A549 (cell line): ENCODE measurements at regions not wholly inside any gene's neighbourhood (a gene's known extent, or its start where the extent isn't known, plus 50 kb on each side); places are given as distances from the start of the nearest gene placed in this dataset.

Experiments
- ATAC-seq, 2 experiments: fragments of 200-7000 bp in 1 of 2; fragments of >200 bp in 1 of 2; cut with Nextera tagmentation in 1 of 2; cut with Tn5 transposase in 1 of 2; 3 replicates each; pipeline versions ENCODE4 v1.8.0 to v1.9.1; 2018 to 2020; ENCODE audit warnings: mild to moderate bottlenecking in 1 of 2, moderate library complexity in 1 of 2
- CTCF ChIA-PET: fragments of 300-600 bp; sonication (Branson Sonifier 250); formaldehyde crosslinking; extraction: SDS; loops from one replicate; lab custom pipeline; 2021; ENCODE audit warnings: antibody characterized with exemption, inconsistent platforms; lab: Yijun Ruan, JAX
- POLR2A ChIA-PET: fragments of 350-600 bp; formaldehyde crosslinking; extraction: SDS; loops from one replicate; lab custom pipeline; 2021; ENCODE audit warnings: antibody characterized with exemption, inconsistent platforms; lab: Yijun Ruan, JAX
- DNase-seq, 2 experiments: peaks; one replicate each; pipeline versions ENCODE4 v3.0.0 to v3.0.0-alpha.2; 2011 to 2016; ENCODE audit warnings: low read depth in 1 of 2, low spot score in 1 of 2
- FAIRE-seq: peaks from 2 replicates; lab custom pipeline; 2011; peaks lifted over from hg19 to GRCh38; lab: Jason Lieb, UNC
- H3K27ac ChIP-seq, 2 experiments: fragments of >200 bp; sonication (Bioruptor Twin); formaldehyde crosslinking; 3 replicates each; pipeline ENCODE4 v1.5.1; 2016 to 2017
- H3K4me1 ChIP-seq: fragments of >200 bp; sonication (Bioruptor Twin); formaldehyde crosslinking; 3 replicates; pipeline ENCODE4 v1.6.1; 2016
- H3K4me2 ChIP-seq: fragments of >200 bp; sonication (Bioruptor Twin); formaldehyde crosslinking; 3 replicates; pipeline ENCODE4 v1.6.1; 2016
- H3K4me3 ChIP-seq: fragments of >200 bp; sonication (Bioruptor Twin); formaldehyde crosslinking; 3 replicates; pipeline ENCODE4 v1.5.1; 2016
- H3K9me3 ChIP-seq: fragments of >200 bp; sonication (Bioruptor Twin); formaldehyde crosslinking; 3 replicates; pipeline ENCODE4 v1.6.1; 2016
- BHLHE40 ChIP-seq: IDR thresholded peaks from 2 replicates; pipeline ENCODE4 v1.6.1; 2012; ENCODE audit warnings: low read depth, low read length, inconsistent platforms
- CBX2 ChIP-seq: fragments of 200-600 bp; sonication (generic); IDR thresholded peaks from 2 replicates; pipeline ENCODE4 v1.6.1; 2016; ENCODE audit warnings: low read depth, mild to moderate bottlenecking, borderline replicate concordance
- CHD4 ChIP-seq: fragments of 200-600 bp; sonication (generic); IDR thresholded peaks from 2 replicates; pipeline ENCODE4 v1.6.1; 2016; ENCODE audit warnings: antibody characterized with exemption, mild to moderate bottlenecking, borderline replicate concordance
- EHF ChIP-seq: fragments of 250-450 bp; sonication (Bioruptor Pico); IDR thresholded peaks from 2 replicates; pipeline ENCODE4 v1.5.0; 2020; ENCODE audit warnings: mild to moderate bottlenecking
- ESRRA ChIP-seq: fragments of 150-350 bp; IDR thresholded peaks from 2 replicates; pipeline ENCODE4 v1.6.1; 2014; ENCODE audit warnings: mild to moderate bottlenecking, low read length, borderline replicate concordance
- FOSB ChIP-seq: fragments of 250-450 bp; sonication (Bioruptor Pico); IDR thresholded peaks from 2 replicates; pipeline ENCODE4 v1.5.0; 2020; ENCODE audit warnings: mild to moderate bottlenecking, moderate library complexity
- FOSL2 ChIP-seq, 2 experiments: fragments of 450-650 bp in 1 of 2; fragments of >200 bp in 1 of 2; sonication (Bioruptor Twin) in 1 of 2; formaldehyde crosslinking; IDR thresholded peaks; 2 replicates each; pipeline versions ENCODE4 v1.5.0 to v1.6.1; 2016 to 2020; ENCODE audit warnings: mild to moderate bottlenecking in 1 of 2, moderate library complexity in 1 of 2
- GATA3 ChIP-seq: IDR thresholded peaks from 2 replicates; pipeline ENCODE4 v1.6.1; 2012; ENCODE audit warnings: borderline replicate concordance
- JUN ChIP-seq, 2 experiments: fragments of >200 bp; sonication (Bioruptor Twin); formaldehyde crosslinking; IDR thresholded peaks; 2 replicates in 1 of 2; 3 replicates in 1 of 2; pipeline ENCODE4 v1.6.1; 2016 to 2017
- KDM5A ChIP-seq: fragments of 200-600 bp; sonication (generic); IDR thresholded peaks from 2 replicates; pipeline ENCODE4 v1.6.1; 2016; ENCODE audit warnings: antibody characterized with exemption, mild to moderate bottlenecking
- NPAS2 ChIP-seq: fragments of 250-450 bp; sonication (Bioruptor Pico); IDR thresholded peaks from 2 replicates; pipeline ENCODE4 v1.8.0; 2022; ENCODE audit warnings: mild to moderate bottlenecking, moderate library complexity, borderline replicate concordance
- NR3C1 ChIP-seq: fragments of >200 bp; sonication (Bioruptor Twin); formaldehyde crosslinking; IDR thresholded peaks from 3 replicates; pipeline ENCODE4 v1.6.1; 2017
- PHF8 ChIP-seq: fragments of 200-600 bp; sonication (generic); IDR thresholded peaks from 2 replicates; pipeline ENCODE4 v1.6.1; 2016; ENCODE audit warnings: low read depth, mild to moderate bottlenecking, antibody characterized with exemption, moderate library complexity, borderline replicate concordance
- RCOR1 ChIP-seq: fragments of 150-350 bp; IDR thresholded peaks from 2 replicates; pipeline ENCODE4 v1.6.1; 2014; ENCODE audit warnings: antibody characterized with exemption, low read length, low read depth
- SMC3 ChIP-seq: fragments of >200 bp; sonication (Bioruptor Twin); formaldehyde crosslinking; IDR thresholded peaks from 3 replicates; pipeline ENCODE4 v1.6.1; 2018; ENCODE audit warnings: inconsistent platforms
- TFCP2L1 ChIP-seq: fragments of 250-450 bp; sonication (Bioruptor Pico); IDR thresholded peaks from 2 replicates; pipeline ENCODE4 v1.5.0; 2021; ENCODE audit warnings: mild to moderate bottlenecking
- TP53 ChIP-seq: fragments of 250-450 bp; sonication (Bioruptor Pico); IDR thresholded peaks from 2 replicates; pipeline ENCODE4 v1.5.0; 2021; ENCODE audit warnings: mild to moderate bottlenecking, moderate library complexity
- ZC3H11A ChIP-seq: fragments of 450-650 bp; IDR thresholded peaks from 2 replicates; pipeline ENCODE4 v1.6.1; 2014; ENCODE audit warnings: antibody characterized with exemption, mild to moderate bottlenecking
- ZFP36 ChIP-seq: fragments of 450-650 bp; IDR thresholded peaks from 2 replicates; pipeline ENCODE4 v1.6.1; 2014; ENCODE audit warnings: borderline replicate concordance; ENCODE audit not compliant: partially characterized antibody
- WGBS: methylation state at CpG from one replicate; pipeline ENCODE4 v1.1.6; 2017; ENCODE audit errors: missing lambda C conversion rate; 5-methylcytosine and 5-hydroxymethylcytosine counted together
- TF ChIP-seq, protein P1 (sequence below): fragments of >200 bp; sonication (Bioruptor Twin); formaldehyde crosslinking; IDR thresholded peaks from 3 replicates; pipeline ENCODE4 v1.6.1; 2016
- TF ChIP-seq, protein P2 (sequence below): fragments of >200 bp; sonication (Bioruptor Twin); formaldehyde crosslinking; IDR thresholded peaks from 3 replicates; pipeline ENCODE4 v1.5.1; 2016
- TF ChIP-seq, protein P3 (sequence below): IDR thresholded peaks from 2 replicates; pipeline ENCODE4 v1.6.1; 2012
- TF ChIP-seq, protein P4 (sequence below): fragments of 250-450 bp; sonication (Bioruptor Pico); IDR thresholded peaks from 2 replicates; pipeline ENCODE4 v1.5.0; 2020; ENCODE audit warnings: low read depth, mild to moderate bottlenecking, moderate library complexity
- TF ChIP-seq, protein P5 (sequence below): IDR thresholded peaks from 2 replicates; pipeline ENCODE4 v1.6.1; 2012; ENCODE audit warnings: low read depth, borderline replicate concordance
- TF ChIP-seq, protein P6 (sequence below): fragments of >200 bp; sonication (Bioruptor Twin); formaldehyde crosslinking; IDR thresholded peaks from 2 replicates; pipeline ENCODE4 v1.6.1; 2016
- TF ChIP-seq, protein P7 (sequence below): fragments of 450-650 bp; IDR thresholded peaks from 2 replicates; pipeline ENCODE4 v1.6.1; 2014; ENCODE audit warnings: antibody characterized with exemption
- TF ChIP-seq, protein P8 (sequence below): IDR thresholded peaks from 2 replicates; pipeline ENCODE4 v1.6.1; 2012

DNA sequence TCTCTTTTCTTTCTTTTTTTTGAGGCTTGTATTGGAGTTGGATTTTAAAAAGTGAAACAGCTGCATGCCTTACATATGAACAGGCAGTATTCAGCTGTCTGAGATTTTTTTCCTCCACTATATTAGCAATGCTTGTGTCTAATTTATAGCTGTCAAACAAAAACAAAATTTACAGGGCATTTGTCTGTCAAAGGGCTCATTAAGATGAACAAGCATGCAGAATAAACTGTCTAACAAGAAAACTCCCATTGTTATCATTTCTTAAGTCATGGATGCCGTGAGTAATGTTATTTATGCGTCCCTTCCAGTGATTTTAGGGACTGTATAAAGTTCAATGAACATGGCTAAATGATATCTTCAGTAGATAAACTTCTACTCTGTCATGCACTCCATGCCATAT lies 674.7 kb downstream of the PLCL1 start:
- Histone ChIP-seq H3K27ac (no peak overlapping the region), H3K4me2 (no peak overlapping the region), H3K4me3 (no peak overlapping the region), H3K9me3 (no peaks in the 10 kb centered on the region), H3K4me1 (no peaks in the 10 kb centered on the region)
- FAIRE-seq (no peak), ATAC-seq (no peak), DNase-seq (no peak)
- POLR2A ChIA-PET = no interaction called here
- CTCF ChIA-PET = interaction anchor here (0.6 kb wide), 1 partner anchor 713 kb away, joined by 3 read pairs; no protein-coding TSS in a partner anchor
- 0% methylated on average over 2 of the region's 2 CpGs for WGBS
- TF ChIP-seq NR3C1 (no peak), GATA3 (no peak)

DNA sequence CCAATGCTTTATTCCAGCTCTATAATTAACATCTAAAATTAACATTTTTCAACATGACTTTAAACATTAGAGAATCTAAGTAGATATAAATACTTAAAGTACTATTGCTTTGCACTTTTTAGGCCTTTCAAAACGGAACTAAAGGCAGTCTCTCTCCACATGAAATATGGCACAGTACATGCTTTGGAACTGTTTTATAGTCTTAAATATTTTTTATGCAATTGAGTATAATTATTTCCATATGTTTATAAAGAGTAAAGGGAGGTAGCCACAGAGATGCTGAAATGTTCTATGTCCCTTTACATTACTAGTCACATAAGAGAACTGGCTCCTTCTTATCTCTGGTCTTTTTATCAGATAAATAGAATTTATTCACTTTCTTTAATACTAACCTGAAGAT lies 674.0 kb downstream of the PLCL1 start:
- TF ChIP-seq ZC3H11A (no peak), KDM5A (no peak), FOSL2 (IDR thresholded peaks at IDR 0.05) (no peak), FOSL2 (CRISPR knock-in tag; IDR thresholded peaks at IDR 0.05) (no peak), JUN (IDR thresholded peaks at IDR 0.05) (no peak), FOSB (CRISPR knock-in tag) (no peak), ESRRA (no peak), EHF (CRISPR knock-in tag) (no peak), PHF8 (no peak), NR3C1 (no peak), ZFP36 (no peak), CBX2 (no peak)
- TF ChIP-seq, protein P1, sequence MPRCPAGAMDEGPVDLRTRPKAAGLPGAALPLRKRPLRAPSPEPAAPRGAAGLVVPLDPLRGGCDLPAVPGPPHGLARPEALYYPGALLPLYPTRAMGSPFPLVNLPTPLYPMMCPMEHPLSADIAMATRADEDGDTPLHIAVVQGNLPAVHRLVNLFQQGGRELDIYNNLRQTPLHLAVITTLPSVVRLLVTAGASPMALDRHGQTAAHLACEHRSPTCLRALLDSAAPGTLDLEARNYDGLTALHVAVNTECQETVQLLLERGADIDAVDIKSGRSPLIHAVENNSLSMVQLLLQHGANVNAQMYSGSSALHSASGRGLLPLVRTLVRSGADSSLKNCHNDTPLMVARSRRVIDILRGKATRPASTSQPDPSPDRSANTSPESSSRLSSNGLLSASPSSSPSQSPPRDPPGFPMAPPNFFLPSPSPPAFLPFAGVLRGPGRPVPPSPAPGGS = no peak
- TF ChIP-seq, protein P2, sequence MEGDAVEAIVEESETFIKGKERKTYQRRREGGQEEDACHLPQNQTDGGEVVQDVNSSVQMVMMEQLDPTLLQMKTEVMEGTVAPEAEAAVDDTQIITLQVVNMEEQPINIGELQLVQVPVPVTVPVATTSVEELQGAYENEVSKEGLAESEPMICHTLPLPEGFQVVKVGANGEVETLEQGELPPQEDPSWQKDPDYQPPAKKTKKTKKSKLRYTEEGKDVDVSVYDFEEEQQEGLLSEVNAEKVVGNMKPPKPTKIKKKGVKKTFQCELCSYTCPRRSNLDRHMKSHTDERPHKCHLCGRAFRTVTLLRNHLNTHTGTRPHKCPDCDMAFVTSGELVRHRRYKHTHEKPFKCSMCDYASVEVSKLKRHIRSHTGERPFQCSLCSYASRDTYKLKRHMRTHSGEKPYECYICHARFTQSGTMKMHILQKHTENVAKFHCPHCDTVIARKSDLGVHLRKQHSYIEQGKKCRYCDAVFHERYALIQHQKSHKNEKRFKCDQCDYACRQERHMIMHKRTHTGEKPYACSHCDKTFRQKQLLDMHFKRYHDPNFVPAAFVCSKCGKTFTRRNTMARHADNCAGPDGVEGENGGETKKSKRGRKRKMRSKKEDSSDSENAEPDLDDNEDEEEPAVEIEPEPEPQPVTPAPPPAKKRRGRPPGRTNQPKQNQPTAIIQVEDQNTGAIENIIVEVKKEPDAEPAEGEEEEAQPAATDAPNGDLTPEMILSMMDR = no peak
- TF ChIP-seq, protein P3, sequence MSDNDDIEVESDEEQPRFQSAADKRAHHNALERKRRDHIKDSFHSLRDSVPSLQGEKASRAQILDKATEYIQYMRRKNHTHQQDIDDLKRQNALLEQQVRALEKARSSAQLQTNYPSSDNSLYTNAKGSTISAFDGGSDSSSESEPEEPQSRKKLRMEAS = no peak
- TF ChIP-seq, protein P4, sequence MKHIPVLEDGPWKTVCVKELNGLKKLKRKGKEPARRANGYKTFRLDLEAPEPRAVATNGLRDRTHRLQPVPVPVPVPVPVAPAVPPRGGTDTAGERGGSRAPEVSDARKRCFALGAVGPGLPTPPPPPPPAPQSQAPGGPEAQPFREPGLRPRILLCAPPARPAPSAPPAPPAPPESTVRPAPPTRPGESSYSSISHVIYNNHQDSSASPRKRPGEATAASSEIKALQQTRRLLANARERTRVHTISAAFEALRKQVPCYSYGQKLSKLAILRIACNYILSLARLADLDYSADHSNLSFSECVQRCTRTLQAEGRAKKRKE = no peak
- TF ChIP-seq, protein P5, sequence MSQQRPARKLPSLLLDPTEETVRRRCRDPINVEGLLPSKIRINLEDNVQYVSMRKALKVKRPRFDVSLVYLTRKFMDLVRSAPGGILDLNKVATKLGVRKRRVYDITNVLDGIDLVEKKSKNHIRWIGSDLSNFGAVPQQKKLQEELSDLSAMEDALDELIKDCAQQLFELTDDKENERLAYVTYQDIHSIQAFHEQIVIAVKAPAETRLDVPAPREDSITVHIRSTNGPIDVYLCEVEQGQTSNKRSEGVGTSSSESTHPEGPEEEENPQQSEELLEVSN = no peak
- TF ChIP-seq, protein P6, sequence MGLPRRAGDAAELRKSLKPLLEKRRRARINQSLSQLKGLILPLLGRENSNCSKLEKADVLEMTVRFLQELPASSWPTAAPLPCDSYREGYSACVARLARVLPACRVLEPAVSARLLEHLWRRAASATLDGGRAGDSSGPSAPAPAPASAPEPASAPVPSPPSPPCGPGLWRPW = no peak
- TF ChIP-seq, all 56 proteins: peak for 0
- no peak for DNase-seq
- H3K4me1 ChIP-seq = no peaks in the 10 kb centered on the region
- H3K9me3 ChIP-seq = no peaks in the 10 kb centered on the region
- no peak overlapping the region for H3K4me3 ChIP-seq
- no peak for FAIRE-seq
- no peak overlapping the region for H3K4me2 ChIP-seq
- POLR2A ChIA-PET = no interaction called here
- ATAC-seq = no peak
- CTCF ChIA-PET = no interaction called here
- H3K27ac ChIP-seq = no peak overlapping the region
- 7% methylated on average over 1 of the region's 1 CpG for WGBS

DNA sequence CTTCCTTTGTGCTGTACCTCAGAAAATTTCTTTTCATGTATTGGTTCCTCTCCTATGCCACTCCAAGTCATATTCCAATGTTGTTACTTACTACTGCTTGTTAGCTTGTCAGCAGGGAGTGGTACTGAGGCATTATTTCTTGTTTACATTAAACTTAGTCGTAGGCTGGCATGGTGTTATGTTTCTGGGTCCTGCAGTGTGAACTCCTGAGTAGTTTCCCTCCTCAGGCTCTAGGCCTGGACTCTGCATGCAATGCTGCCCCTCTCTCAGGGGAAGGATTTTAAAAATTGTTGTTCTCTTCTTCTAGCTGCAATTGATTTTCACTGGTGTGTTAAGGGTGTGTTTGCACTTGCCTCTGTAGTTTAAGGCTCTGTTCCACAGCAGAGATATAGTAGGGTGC lies 671.6 kb downstream of the PLCL1 start:
- ChIA-PET CTCF (no interaction called here), POLR2A (no interaction called here)
- ATAC-seq (no peak), DNase-seq (no peak), FAIRE-seq (no peak)
- Histone ChIP-seq H3K4me2 (no peak overlapping the region), H3K9me3 (no peaks in the 10 kb centered on the region), H3K4me3 (no peak overlapping the region), H3K4me1 (no peaks in the 10 kb centered on the region), H3K27ac (no peak overlapping the region)
- WGBS = 5% methylated on average over 1 of the region's 1 CpG
- no peak for TF ChIP-seq CBX2
- TF ChIP-seq SMC3 = no peak
- TF ChIP-seq, protein P7, sequence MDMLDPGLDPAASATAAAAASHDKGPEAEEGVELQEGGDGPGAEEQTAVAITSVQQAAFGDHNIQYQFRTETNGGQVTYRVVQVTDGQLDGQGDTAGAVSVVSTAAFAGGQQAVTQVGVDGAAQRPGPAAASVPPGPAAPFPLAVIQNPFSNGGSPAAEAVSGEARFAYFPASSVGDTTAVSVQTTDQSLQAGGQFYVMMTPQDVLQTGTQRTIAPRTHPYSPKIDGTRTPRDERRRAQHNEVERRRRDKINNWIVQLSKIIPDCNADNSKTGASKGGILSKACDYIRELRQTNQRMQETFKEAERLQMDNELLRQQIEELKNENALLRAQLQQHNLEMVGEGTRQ = no peak
- TF ChIP-seq, protein P8, sequence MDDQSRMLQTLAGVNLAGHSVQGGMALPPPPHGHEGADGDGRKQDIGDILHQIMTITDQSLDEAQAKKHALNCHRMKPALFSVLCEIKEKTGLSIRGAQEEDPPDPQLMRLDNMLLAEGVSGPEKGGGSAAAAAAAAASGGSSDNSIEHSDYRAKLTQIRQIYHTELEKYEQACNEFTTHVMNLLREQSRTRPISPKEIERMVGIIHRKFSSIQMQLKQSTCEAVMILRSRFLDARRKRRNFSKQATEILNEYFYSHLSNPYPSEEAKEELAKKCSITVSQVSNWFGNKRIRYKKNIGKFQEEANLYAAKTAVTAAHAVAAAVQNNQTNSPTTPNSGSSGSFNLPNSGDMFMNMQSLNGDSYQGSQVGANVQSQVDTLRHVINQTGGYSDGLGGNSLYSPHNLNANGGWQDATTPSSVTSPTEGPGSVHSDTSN = no peak
- TF ChIP-seq TFCP2L1 (CRISPR knock-in tag) = no peak
- TF ChIP-seq TP53 = no peak
- TF ChIP-seq NPAS2 (CRISPR knock-in tag) = no peak
- no peak for TF ChIP-seq CHD4
- TF ChIP-seq BHLHE40 = no peak
- no peak for TF ChIP-seq RCOR1
